ENCODE measurements at regions not wholly inside any gene's neighbourhood (a gene's known extent, or its start where the extent isn't known, plus 50 kb on each side); places are given as distances from the start of the nearest gene placed in this dataset.

DNA sequence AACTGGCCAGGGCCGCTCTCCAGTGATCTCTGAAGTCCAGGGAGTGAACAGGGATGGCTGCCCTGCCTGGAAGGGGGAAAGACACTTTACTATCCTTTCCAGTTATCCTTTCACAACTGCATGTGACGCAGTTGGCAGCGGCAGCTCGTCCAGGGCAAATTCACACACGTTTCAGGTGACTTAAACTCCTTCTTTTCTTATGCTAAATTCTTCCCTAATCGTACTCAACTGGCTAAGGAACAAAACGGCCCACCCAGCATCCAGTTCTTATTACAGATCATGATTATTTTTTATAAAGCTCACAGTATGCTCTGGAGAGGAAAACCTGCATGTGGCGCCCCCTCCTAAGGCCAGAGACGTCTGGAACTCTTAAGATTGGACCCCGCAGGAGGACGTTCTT lies 767.1 kb downstream of the UQCRFS1 start:
- TF ChIP-seq, protein P1, sequence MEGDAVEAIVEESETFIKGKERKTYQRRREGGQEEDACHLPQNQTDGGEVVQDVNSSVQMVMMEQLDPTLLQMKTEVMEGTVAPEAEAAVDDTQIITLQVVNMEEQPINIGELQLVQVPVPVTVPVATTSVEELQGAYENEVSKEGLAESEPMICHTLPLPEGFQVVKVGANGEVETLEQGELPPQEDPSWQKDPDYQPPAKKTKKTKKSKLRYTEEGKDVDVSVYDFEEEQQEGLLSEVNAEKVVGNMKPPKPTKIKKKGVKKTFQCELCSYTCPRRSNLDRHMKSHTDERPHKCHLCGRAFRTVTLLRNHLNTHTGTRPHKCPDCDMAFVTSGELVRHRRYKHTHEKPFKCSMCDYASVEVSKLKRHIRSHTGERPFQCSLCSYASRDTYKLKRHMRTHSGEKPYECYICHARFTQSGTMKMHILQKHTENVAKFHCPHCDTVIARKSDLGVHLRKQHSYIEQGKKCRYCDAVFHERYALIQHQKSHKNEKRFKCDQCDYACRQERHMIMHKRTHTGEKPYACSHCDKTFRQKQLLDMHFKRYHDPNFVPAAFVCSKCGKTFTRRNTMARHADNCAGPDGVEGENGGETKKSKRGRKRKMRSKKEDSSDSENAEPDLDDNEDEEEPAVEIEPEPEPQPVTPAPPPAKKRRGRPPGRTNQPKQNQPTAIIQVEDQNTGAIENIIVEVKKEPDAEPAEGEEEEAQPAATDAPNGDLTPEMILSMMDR (conservative IDR thresholded peaks at IDR 0.05): no peak
- no peak for TF ChIP-seq EZH2 (IDR thresholded peaks at IDR 0.05; ENCODE audit: low read depth)

All from PC-9 (cell line).